Activated B cell treated with CpG ODN at 0.5 μM for 24 hours (primary cell): ENCODE measurements at regions not wholly inside any gene's neighbourhood (a gene's known extent, or its start where the extent isn't known, plus 50 kb on each side); places are given as distances from the start of the nearest gene placed in this dataset.
"Not testable (repeated sequence)": the region's sequence is repeated elsewhere in the genome, so short reads cannot be mapped to it uniquely, and the experiment has no call there.

Experiments used
- ATAC-seq: fragments of 200-7000 bp; cut with Tn5 transposase; one replicate; pipeline ENCODE4 v1.10.0; 2021; ENCODE audit warnings: low read depth, mild to moderate bottlenecking, moderate library complexity
- CTCF ChIA-PET: fragments of 350-600 bp; sonication (Branson Sonifier 250); formaldehyde crosslinking; loops from one replicate; lab custom pipeline; 2021; ENCODE audit warnings: antibody characterized with exemption; lab: Charles Lee
- POLR2A ChIA-PET: fragments of 350-600 bp; sonication (Branson Sonifier 250); formaldehyde crosslinking; loops from one replicate; lab custom pipeline; 2021; ENCODE audit warnings: antibody characterized with exemption; lab: Charles Lee
- DNase-seq: peaks from one replicate; pipeline ENCODE4 v3.0.0; 2022
- H3K27ac Mint-ChIP-seq: one replicate; pipeline ENCODE4 v1.8.0; 2020; ENCODE audit warnings: mixed read lengths
- H3K27me3 Mint-ChIP-seq: one replicate; pipeline ENCODE4 v1.8.0; 2021; ENCODE audit warnings: mixed read lengths
- H3K36me3 Mint-ChIP-seq: one replicate; pipeline ENCODE4 v1.8.0; 2021; ENCODE audit warnings: low read depth, mixed read lengths
- H3K4me1 Mint-ChIP-seq: one replicate; pipeline ENCODE4 v1.8.0; 2021; ENCODE audit warnings: mixed read lengths
- H3K4me3 Mint-ChIP-seq: one replicate; pipeline ENCODE4 v1.8.0; 2020; ENCODE audit warnings: mild to moderate bottlenecking, mixed read lengths
- H3K9me3 Mint-ChIP-seq: one replicate; pipeline ENCODE4 v1.8.0; 2020; ENCODE audit warnings: mixed read lengths
- intact Hi-C: fragments of 100-400 bp; cut with micrococcal nuclease; formaldehyde crosslinking; loops from one replicate; pipeline ENCODE4 v1.15.1; 2024
- TF ChIP-seq, protein P1 (sequence below): fragments of 200-600 bp; IDR thresholded peaks from one replicate; pipeline ENCODE4 v1.8.0; 2022; ENCODE audit warnings: antibody characterized with exemption, mild to moderate bottlenecking

DNA sequence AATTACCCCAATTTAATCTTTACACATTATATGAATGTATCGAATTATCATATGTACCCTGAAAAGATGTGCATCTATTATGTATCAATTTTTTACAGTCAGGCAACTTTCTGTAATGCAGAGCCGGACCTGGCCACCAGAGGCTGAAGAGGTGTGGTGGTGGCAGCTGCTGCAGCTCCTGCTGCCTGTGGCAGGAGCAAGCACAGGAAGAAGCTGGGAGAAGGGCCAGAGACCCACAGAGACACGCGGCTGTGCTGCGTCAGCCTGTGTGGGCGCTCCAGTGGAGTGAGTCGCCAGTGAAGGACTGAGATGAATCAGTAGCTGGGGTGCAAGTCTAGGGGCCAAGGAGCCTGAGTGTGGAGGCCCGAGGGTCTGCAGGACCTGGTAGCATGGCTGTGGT is 74.3 kb upstream of the COG2 start:
- TF ChIP-seq, protein P1, sequence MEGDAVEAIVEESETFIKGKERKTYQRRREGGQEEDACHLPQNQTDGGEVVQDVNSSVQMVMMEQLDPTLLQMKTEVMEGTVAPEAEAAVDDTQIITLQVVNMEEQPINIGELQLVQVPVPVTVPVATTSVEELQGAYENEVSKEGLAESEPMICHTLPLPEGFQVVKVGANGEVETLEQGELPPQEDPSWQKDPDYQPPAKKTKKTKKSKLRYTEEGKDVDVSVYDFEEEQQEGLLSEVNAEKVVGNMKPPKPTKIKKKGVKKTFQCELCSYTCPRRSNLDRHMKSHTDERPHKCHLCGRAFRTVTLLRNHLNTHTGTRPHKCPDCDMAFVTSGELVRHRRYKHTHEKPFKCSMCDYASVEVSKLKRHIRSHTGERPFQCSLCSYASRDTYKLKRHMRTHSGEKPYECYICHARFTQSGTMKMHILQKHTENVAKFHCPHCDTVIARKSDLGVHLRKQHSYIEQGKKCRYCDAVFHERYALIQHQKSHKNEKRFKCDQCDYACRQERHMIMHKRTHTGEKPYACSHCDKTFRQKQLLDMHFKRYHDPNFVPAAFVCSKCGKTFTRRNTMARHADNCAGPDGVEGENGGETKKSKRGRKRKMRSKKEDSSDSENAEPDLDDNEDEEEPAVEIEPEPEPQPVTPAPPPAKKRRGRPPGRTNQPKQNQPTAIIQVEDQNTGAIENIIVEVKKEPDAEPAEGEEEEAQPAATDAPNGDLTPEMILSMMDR: no peak
- ChIA-PET POLR2A (no interaction called here), CTCF (no interaction called here)
- H3K27ac Mint-ChIP-seq: no peak overlapping the region
- no peaks in the 10 kb centered on the region for H3K9me3 Mint-ChIP-seq
- peaks cover 17% of the 10 kb centered on the region for H3K27me3 Mint-ChIP-seq
- no peak overlapping the region for H3K4me3 Mint-ChIP-seq
- ATAC-seq (no peak), DNase-seq (no peak)
- H3K36me3 Mint-ChIP-seq: no peaks in the 10 kb centered on the region
- intact Hi-C loops: no loop called here
- H3K4me1 Mint-ChIP-seq: no peaks in the 10 kb centered on the region

DNA sequence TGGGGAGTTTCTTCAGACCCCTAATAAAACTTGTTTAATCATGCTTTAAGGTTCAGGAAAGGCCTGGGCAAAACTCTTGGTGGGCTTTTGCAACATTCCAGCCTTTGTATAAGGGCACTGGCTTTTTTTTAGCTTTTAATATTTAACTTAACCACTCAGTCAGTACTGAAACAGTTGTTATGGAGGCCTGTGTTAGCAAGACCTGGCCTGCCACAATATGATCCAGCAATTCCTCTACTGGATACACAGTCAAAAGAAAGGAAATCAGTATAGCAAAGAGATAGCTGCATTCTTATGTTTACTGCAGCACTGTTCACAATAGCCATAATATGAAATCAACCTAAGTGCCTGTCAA is 75.1 kb upstream of the COG2 start:
- Mint-ChIP-seq H3K4me3 (no peak overlapping the region), H3K4me1 (no peaks in the 10 kb centered on the region), H3K9me3 (no peaks in the 10 kb centered on the region), H3K27ac (no peak overlapping the region), H3K27me3 (peaks cover 17% of the 10 kb centered on the region), H3K36me3 (no peaks in the 10 kb centered on the region)
- ChIA-PET CTCF (no interaction called here), POLR2A (no interaction called here)
- TF ChIP-seq, protein P1: no peak
- DNase-seq: no peak
- no peak for ATAC-seq
- intact Hi-C loops: no loop called here

DNA sequence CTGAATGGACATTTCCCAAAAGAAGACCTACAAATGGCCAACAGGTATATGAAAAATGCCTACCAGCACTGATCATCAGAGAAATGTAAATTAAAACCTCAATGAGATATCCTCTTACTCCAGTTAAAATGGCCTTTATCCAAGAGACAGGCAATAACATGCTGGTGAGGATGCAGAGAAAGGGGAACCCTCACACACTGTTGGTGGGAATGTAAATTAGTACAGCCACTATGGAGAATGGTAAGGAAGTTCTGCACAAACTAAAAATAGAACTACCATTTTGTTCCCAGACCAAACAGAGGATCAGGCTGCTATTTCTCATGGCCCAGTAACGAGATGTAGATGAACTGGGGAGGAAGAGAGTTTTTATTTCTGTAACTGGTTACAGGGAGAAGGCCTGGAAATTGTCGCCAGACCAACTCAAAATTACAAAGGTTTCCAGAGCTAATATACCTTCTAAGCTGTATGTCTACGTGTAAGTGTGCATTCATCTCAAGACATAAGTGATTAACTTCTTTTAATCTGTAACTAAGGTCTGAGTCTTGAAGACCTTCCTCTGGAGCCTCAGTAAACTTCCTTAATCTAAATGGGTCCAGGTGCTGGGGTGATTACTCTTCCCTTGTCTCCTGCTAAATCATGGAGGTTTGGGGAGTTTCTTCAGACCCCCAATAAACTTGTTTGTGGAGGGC is 75.6 kb upstream of the COG2 start:
- H3K27ac Mint-ChIP-seq, POLR2A ChIA-PET, H3K4me1 Mint-ChIP-seq, H3K9me3 Mint-ChIP-seq, DNase-seq, intact Hi-C loops, H3K4me3 Mint-ChIP-seq, H3K36me3 Mint-ChIP-seq, CTCF ChIA-PET, ATAC-seq: not testable (repeated sequence)
- peaks cover 18% of the 10 kb centered on the region for H3K27me3 Mint-ChIP-seq

DNA sequence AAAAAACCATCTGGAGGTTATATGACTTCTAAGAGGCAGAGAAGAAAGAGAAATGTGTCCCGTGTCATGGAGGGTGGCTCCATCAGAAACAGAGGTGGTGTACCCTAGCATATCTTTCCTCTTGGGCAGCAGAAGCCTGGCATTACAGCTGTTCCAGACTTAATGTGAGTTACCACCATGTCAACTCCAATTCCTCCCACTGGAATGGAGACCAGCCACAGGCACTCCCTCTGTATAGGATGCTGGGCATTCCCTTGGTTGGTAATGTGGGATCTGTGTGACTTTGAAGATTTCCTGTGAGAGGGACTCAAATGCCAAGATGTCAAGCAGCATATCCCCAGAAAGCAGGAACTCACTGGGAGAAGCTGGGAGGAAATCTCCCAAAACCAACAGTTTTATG is 77.1 kb upstream of the COG2 start:
- POLR2A ChIA-PET: no interaction called here
- Mint-ChIP-seq H3K36me3 (no peaks in the 10 kb centered on the region), H3K27ac (no peak overlapping the region), H3K4me1 (no peaks in the 10 kb centered on the region), H3K27me3 (peaks cover 21% of the 10 kb centered on the region), H3K4me3 (no peak overlapping the region), H3K9me3 (no peaks in the 10 kb centered on the region)
- ATAC-seq: no peak
- CTCF ChIA-PET: no interaction called here
- DNase-seq: no peak
- TF ChIP-seq, protein P1: no peak
- intact Hi-C loops: no loop called here

DNA sequence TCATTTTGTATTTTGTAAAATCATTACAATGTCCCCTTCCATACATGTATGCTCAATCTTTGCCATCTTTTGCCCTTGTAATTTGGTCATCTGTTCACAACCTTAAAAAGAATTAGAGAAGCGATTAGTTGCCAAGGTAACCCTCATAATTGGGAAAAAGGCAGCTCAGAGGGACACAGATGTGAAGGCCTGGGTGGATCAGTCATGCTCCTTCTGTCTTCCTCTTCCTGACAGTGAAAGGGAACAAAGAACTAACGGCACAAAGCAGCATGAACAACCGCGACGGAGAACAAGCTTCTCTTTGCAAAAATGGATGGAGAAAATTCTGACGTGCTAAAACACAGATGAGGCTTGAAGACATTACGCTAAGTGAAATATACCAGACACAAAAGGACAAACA is 78.7 kb upstream of the COG2 start:
- DNase-seq (no peak), ATAC-seq (no peak)
- H3K27me3 Mint-ChIP-seq: peaks cover 21% of the 10 kb centered on the region
- no peaks in the 10 kb centered on the region for H3K9me3 Mint-ChIP-seq
- POLR2A ChIA-PET: no interaction called here
- no peak overlapping the region for H3K4me3 Mint-ChIP-seq
- H3K36me3 Mint-ChIP-seq: no peaks in the 10 kb centered on the region
- no peak overlapping the region for H3K27ac Mint-ChIP-seq
- intact Hi-C loops: no loop called here
- H3K4me1 Mint-ChIP-seq: no peaks in the 10 kb centered on the region
- CTCF ChIA-PET: no interaction called here
- TF ChIP-seq, protein P1: no peak

DNA sequence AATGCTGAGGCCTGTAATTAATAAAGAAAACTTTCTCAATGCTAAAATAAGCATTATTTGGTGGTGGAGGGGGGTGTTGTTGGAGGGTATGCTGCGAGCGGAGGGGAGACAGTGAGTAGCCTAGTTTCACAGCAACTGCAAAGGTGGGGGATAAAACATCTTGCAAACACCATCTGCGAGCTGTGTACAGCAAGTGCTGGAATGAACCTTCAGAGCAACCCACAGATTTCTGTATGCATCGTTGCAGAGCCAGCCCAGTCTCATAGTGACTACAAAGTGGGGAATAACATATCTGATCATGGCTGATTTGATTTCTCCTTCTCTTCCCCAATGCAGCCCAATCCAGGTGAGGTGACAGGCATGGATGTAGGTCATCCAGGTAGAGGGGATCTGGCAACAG is 80.7 kb upstream of the COG2 start:
- intact Hi-C loops: no loop called here
- no peak overlapping the region for H3K27ac Mint-ChIP-seq
- DNase-seq (no peak), ATAC-seq (no peak)
- H3K27me3 Mint-ChIP-seq: peaks cover 24% of the 10 kb centered on the region
- CTCF ChIA-PET: no interaction called here
- no peaks in the 10 kb centered on the region for H3K9me3 Mint-ChIP-seq
- POLR2A ChIA-PET: no interaction called here
- no peak overlapping the region for H3K4me3 Mint-ChIP-seq
- no peaks in the 10 kb centered on the region for H3K4me1 Mint-ChIP-seq
- no peaks in the 10 kb centered on the region for H3K36me3 Mint-ChIP-seq
- TF ChIP-seq, protein P1: no peak
